GM12878 (cell line): ENCODE measurements at regions not wholly inside any gene's neighbourhood (a gene's known extent, or its start where the extent isn't known, plus 50 kb on each side); places are given as distances from the start of the nearest gene placed in this dataset.

Source experiments
- ATAC-seq: fragments of 200-7000 bp; cut with Tn5 transposase; 3 replicates; pipeline ENCODE4 v1.9.1; 2020; ENCODE audit warnings: mild to moderate bottlenecking, moderate library complexity
- BruUV-seq: library from RNA; stranded (reverse); fragments of 400-500 nt; replicated peaks from 2 replicates; lab custom pipeline; 2021; lab: Mats Ljungman, UMichigan
- CTCF ChIA-PET: fragments of 300-600 bp; sonication (Branson Sonifier 250); formaldehyde crosslinking; extraction: SDS; loops from one replicate; lab custom pipeline; 2021; ENCODE audit warnings: inconsistent platforms; lab: Yijun Ruan, JAX
- POLR2A ChIA-PET: fragments of 350-600 bp; formaldehyde crosslinking; extraction: SDS; loops from one replicate; lab custom pipeline; 2021; ENCODE audit warnings: inconsistent platforms; lab: Charles Lee
- RAD21 ChIA-PET: fragments of 300-600 bp; sonication (Branson Sonifier 250); formaldehyde crosslinking; loops from one replicate; lab custom pipeline; 2023; ENCODE audit warnings: antibody characterized with exemption; ENCODE audit not compliant: unreplicated experiment; lab: Charles Lee
- SMC1A ChIA-PET: fragments of 300-600 bp; sonication (Branson Sonifier 250); formaldehyde crosslinking; loops from one replicate; lab custom pipeline; 2023; ENCODE audit not compliant: unreplicated experiment, uncharacterized antibody; lab: Charles Lee
- DNase-seq: peaks from one replicate; pipeline ENCODE4 v3.0.0-alpha.2; 2011; ENCODE audit warnings: low read depth, low spot score
- FAIRE-seq: peaks from 3 replicates; lab custom pipeline; 2011; peaks lifted over from hg19 to GRCh38; lab: Jason Lieb, UNC
- H2AFZ ChIP-seq: 2 replicates; pipeline ENCODE4 v1.6.0; 2011; ENCODE audit warnings: low read depth, low read length, control low read depth; ENCODE audit not compliant: control insufficient read depth
- H3K27ac ChIP-seq: 2 replicates; pipeline ENCODE4 v1.5.1; 2011; ENCODE audit warnings: control low read depth; ENCODE audit not compliant: control insufficient read depth, insufficient read depth
- H3K27me3 ChIP-seq, 2 experiments: replicated peaks in 1 of 2; 2 replicates each; pipeline versions ENCODE4 v1.6.0 to v1.6.1; 2011; ENCODE audit warnings: low read length in 1 of 2; ENCODE audit not compliant: control insufficient read depth in 2 of 2, insufficient read depth in 2 of 2
- H3K36me3 ChIP-seq, 2 experiments: 2 replicates each; pipeline ENCODE4 v1.5.1; 2011; ENCODE audit warnings: low read length in 1 of 2; ENCODE audit not compliant: control insufficient read depth in 2 of 2, insufficient read depth in 2 of 2
- H3K4me1 ChIP-seq: 2 replicates; pipeline ENCODE4 v1.6.1; 2011; ENCODE audit warnings: mild to moderate bottlenecking, low read length, moderate library complexity, mixed read lengths; ENCODE audit not compliant: control insufficient read depth, insufficient read depth
- H3K4me2 ChIP-seq: 2 replicates; pipeline ENCODE4 v1.6.0; 2011; ENCODE audit warnings: control low read depth; ENCODE audit not compliant: control insufficient read depth, insufficient read depth
- H3K4me3 ChIP-seq: fragments of 200-600 bp; sonication (generic); 2 replicates; pipeline ENCODE4 v1.5.1; 2016
- H3K79me2 ChIP-seq: 2 replicates; pipeline ENCODE4 v1.6.0; 2011; ENCODE audit warnings: low read length; ENCODE audit not compliant: control insufficient read depth, insufficient read depth
- H3K9ac ChIP-seq: 2 replicates; pipeline ENCODE4 v1.8.0; 2011; ENCODE audit warnings: low read length, control low read depth, mixed read lengths; ENCODE audit not compliant: control insufficient read depth, insufficient read depth
- H3K9me3 ChIP-seq: replicated peaks from 3 replicates; pipeline ENCODE4 v1.5.1; 2011; ENCODE audit warnings: mild to moderate bottlenecking, low read length; ENCODE audit not compliant: control insufficient read depth, insufficient read depth
- H4K20me1 ChIP-seq: 2 replicates; pipeline ENCODE4 v1.6.0; 2011; ENCODE audit not compliant: control insufficient read depth, insufficient read depth
- E4F1 ChIP-seq: fragments of 450-650 bp; IDR thresholded peaks from 2 replicates; pipeline ENCODE4 v1.6.1; 2018; ENCODE audit warnings: borderline replicate concordance, mild to moderate bottlenecking; ENCODE audit not compliant: partially characterized antibody
- HDAC2 ChIP-seq: fragments of 200-600 bp; sonication (generic); IDR thresholded peaks from 2 replicates; pipeline ENCODE4 v1.6.1; 2017
- SIX5 ChIP-seq: IDR thresholded peaks from 2 replicates; pipeline ENCODE4 v1.6.1; 2011; ENCODE audit warnings: mild to moderate bottlenecking, low read depth, low read length, moderate library complexity; ENCODE audit not compliant: severe bottlenecking
- SMAD5 ChIP-seq: IDR thresholded peaks from 2 replicates; pipeline ENCODE4 v1.6.1; 2016; ENCODE audit warnings: antibody characterized with exemption, low read depth
- WGBS: methylation state at CpG from one replicate; pipeline ENCODE4 v1.1.6; 2016; ENCODE audit warnings: low lambda C conversion rate; ENCODE audit not compliant: insufficient replicate concordance, insufficient coverage; ENCODE audit errors: missing lambda C conversion rate; 5-methylcytosine and 5-hydroxymethylcytosine counted together
- in situ Hi-C: fragments of 300-500 bp; cut with MboI; formaldehyde crosslinking; loops from 9 replicates; pipeline ENCODE4 v1.14.3; 2018; ENCODE audit warnings: mixed read lengths
- intact Hi-C: fragments of 100-400 bp; cut with micrococcal nuclease; formaldehyde crosslinking; loops from one replicate; pipeline ENCODE4 v1.14.2; 2022; ENCODE audit not compliant: unreplicated experiment
- TF ChIP-seq, protein P1 (sequence below): fragments of 450-650 bp; IDR thresholded peaks from 2 replicates; pipeline ENCODE4 v1.6.1; 2016; ENCODE audit warnings: mild to moderate bottlenecking, moderate library complexity, borderline replicate concordance
- TF ChIP-seq, protein P2 (sequence below): fragments of 450-650 bp; IDR thresholded peaks from 2 replicates; pipeline ENCODE4 v1.6.1; 2017; ENCODE audit warnings: mild to moderate bottlenecking, moderate library complexity

DNA sequence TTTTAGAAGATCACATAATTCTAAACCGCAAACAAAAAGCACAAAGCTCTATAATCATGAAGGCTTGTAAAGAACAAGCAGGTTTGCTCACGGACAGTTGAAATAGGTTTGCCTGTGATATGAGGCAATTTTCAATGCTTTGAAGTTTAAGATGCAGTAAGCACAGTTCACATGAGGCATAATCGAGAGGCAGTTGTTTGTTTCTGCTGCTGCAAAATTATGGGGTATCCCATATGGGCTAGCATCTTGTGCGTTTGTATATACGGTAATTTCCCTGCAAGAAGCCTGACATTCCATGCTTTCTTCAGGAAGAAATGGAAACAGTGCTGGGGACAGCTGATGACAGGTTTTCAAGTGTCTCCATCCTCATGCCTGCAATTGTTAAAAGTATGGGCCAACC is 94.6 kb upstream of the MC3R start (continued):
- TF ChIP-seq SMAD5: no peak
- TF ChIP-seq, protein P1, sequence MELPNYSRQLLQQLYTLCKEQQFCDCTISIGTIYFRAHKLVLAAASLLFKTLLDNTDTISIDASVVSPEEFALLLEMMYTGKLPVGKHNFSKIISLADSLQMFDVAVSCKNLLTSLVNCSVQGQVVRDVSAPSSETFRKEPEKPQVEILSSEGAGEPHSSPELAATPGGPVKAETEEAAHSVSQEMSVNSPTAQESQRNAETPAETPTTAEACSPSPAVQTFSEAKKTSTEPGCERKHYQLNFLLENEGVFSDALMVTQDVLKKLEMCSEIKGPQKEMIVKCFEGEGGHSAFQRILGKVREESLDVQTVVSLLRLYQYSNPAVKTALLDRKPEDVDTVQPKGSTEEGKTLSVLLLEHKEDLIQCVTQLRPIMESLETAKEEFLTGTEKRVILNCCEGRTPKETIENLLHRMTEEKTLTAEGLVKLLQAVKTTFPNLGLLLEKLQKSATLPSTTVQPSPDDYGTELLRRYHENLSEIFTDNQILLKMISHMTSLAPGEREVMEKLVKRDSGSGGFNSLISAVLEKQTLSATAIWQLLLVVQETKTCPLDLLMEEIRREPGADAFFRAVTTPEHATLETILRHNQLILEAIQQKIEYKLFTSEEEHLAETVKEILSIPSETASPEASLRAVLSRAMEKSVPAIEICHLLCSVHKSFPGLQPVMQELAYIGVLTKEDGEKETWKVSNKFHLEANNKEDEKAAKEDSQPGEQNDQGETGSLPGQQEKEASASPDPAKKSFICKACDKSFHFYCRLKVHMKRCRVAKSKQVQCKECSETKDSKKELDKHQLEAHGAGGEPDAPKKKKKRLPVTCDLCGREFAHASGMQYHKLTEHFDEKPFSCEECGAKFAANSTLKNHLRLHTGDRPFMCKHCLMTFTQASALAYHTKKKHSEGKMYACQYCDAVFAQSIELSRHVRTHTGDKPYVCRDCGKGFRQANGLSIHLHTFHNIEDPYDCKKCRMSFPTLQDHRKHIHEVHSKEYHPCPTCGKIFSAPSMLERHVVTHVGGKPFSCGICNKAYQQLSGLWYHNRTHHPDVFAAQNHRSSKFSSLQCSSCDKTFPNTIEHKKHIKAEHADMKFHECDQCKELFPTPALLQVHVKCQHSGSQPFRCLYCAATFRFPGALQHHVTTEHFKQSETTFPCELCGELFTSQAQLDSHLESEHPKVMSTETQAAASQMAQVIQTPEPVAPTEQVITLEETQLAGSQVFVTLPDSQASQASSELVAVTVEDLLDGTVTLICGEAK: no peak
- no peak for TF ChIP-seq HDAC2
- TF ChIP-seq, protein P2, sequence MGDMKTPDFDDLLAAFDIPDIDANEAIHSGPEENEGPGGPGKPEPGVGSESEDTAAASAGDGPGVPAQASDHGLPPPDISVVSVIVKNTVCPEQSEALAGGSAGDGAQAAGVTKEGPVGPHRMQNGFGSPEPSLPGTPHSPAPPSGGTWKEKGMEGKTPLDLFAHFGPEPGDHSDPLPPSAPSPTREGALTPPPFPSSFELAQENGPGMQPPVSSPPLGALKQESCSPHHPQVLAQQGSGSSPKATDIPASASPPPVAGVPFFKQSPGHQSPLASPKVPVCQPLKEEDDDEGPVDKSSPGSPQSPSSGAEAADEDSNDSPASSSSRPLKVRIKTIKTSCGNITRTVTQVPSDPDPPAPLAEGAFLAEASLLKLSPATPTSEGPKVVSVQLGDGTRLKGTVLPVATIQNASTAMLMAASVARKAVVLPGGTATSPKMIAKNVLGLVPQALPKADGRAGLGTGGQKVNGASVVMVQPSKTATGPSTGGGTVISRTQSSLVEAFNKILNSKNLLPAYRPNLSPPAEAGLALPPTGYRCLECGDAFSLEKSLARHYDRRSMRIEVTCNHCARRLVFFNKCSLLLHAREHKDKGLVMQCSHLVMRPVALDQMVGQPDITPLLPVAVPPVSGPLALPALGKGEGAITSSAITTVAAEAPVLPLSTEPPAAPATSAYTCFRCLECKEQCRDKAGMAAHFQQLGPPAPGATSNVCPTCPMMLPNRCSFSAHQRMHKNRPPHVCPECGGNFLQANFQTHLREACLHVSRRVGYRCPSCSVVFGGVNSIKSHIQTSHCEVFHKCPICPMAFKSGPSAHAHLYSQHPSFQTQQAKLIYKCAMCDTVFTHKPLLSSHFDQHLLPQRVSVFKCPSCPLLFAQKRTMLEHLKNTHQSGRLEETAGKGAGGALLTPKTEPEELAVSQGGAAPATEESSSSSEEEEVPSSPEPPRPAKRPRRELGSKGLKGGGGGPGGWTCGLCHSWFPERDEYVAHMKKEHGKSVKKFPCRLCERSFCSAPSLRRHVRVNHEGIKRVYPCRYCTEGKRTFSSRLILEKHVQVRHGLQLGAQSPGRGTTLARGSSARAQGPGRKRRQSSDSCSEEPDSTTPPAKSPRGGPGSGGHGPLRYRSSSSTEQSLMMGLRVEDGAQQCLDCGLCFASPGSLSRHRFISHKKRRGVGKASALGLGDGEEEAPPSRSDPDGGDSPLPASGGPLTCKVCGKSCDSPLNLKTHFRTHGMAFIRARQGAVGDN: no peak

- H3K9me3 ChIP-seq: no peaks in the 10 kb centered on the region
- no peaks in the 10 kb centered on the region for H3K4me1 ChIP-seq
- SMC1A ChIA-PET: no interaction called here
- FAIRE-seq (no peak), ATAC-seq (no peak)
- H3K27ac ChIP-seq: no peak overlapping the region
- WGBS: 16% methylated on average over 5 of the region's 5 CpGs
- POLR2A ChIA-PET: no interaction called here
- H3K36me3 ChIP-seq: no peaks in the 10 kb centered on the region
- in situ Hi-C loops: no loop called here
- no TSS peak for BruUV-seq
- H3K79me2 ChIP-seq: no peaks in the 10 kb centered on the region
- RAD21 ChIA-PET: no interaction called here
- H3K4me3 ChIP-seq: no peak overlapping the region
- CTCF ChIA-PET: no interaction called here
- TF ChIP-seq E4F1: peak; percentile 26
- no peak for TF ChIP-seq SIX5
- TF ChIP-seq, all 136 proteins: peak for 1
- Histone ChIP-seq H3K4me2 (no peak overlapping the region), H3K27me3 (no peaks in the 10 kb centered on the region), H3K9ac (no peak overlapping the region), H4K20me1 (no peaks in the 10 kb centered on the region), H2AFZ (no peak overlapping the region)
- intact Hi-C loops: no loop called here
- DNase-seq: no peak
These were observed 92.9 kb upstream of the MC3R start for GRCh38 chr20:56155625-56156024.
